Breast epithelium (tissue), 3 donors: ENCODE measurements at regions not wholly inside any gene's neighbourhood (a gene's known extent, or its start where the extent isn't known, plus 50 kb on each side); places are given as distances from the start of the nearest gene placed in this dataset.

Experiments
- POLR2A ChIP-seq: fragments of 450-650 bp; IDR thresholded peaks from one replicate; pipeline ENCODE4 v1.6.1; 2016; ENCODE audit warnings: antibody characterized with exemption, mild to moderate bottlenecking, moderate library complexity
- POLR2AphosphoS5 ChIP-seq, 3 donors: sonication (generic); formaldehyde crosslinking; IDR thresholded peaks; one replicate each; pipeline ENCODE4 v1.6.1; 2017; ENCODE audit warnings: antibody characterized with exemption in 3 of 3
- TF ChIP-seq, protein P1 (sequence below), 3 donors: fragments of 450-650 bp; IDR thresholded peaks; one replicate each; pipeline ENCODE4 v1.5.1; 2016 to 2017; ENCODE audit warnings: antibody characterized with exemption in 3 of 3, mild to moderate bottlenecking in 3 of 3, moderate library complexity in 3 of 3

DNA sequence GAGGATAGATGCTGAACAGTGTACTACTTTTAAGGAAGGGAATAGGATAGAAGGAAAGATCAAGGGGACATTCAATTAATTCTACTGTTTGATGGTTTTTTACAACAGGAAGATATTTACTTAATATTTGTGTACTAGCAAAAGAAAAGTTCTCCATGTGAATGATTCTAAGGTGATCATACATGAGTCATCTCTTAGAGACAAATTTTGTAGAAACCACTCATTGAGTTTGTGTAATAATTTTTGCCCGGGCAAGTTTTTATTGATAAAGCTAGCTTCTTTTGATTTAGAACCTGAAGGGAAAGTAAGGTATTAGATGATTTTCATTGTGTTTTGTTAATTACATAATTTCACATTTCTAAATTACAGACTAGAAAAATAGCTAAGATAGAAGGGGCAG lies 172.8 kb upstream of the PSMD7 start:
- TF ChIP-seq, protein P1, sequence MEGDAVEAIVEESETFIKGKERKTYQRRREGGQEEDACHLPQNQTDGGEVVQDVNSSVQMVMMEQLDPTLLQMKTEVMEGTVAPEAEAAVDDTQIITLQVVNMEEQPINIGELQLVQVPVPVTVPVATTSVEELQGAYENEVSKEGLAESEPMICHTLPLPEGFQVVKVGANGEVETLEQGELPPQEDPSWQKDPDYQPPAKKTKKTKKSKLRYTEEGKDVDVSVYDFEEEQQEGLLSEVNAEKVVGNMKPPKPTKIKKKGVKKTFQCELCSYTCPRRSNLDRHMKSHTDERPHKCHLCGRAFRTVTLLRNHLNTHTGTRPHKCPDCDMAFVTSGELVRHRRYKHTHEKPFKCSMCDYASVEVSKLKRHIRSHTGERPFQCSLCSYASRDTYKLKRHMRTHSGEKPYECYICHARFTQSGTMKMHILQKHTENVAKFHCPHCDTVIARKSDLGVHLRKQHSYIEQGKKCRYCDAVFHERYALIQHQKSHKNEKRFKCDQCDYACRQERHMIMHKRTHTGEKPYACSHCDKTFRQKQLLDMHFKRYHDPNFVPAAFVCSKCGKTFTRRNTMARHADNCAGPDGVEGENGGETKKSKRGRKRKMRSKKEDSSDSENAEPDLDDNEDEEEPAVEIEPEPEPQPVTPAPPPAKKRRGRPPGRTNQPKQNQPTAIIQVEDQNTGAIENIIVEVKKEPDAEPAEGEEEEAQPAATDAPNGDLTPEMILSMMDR (IDR thresholded peaks at IDR 0.05): no peak
- TF ChIP-seq POLR2AphosphoS5 (IDR thresholded peaks at IDR 0.05) (no peak), POLR2A (no peak)
